ENCODE measurements at regions not wholly inside any gene's neighbourhood (a gene's known extent, or its start where the extent isn't known, plus 50 kb on each side); places are given as distances from the start of the nearest gene placed in this dataset.
A peak's percentile ranks its signal among the peaks of the same experiment; 100 is the strongest.

DNA sequence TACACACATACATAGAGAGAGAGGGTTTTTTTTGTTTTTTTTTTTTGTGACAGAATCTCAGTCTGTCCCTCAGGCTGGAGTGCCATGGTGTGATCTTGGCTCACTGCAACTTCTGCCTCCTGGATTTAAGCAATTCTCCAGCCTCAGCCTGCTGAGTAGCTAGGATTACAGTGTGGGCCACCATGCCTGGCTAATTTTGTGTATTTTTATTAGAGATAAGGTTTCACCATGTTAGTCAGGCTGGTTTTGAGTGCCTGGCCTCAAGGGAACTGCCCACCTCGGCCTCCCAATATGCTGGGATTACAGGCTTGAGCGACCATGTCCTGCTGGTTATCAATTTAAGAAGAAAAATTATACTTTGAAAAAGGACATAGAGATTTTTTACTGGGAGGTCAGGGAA is 710.6 kb downstream of the SLC6A15 start:
- Histone ChIP-seq H3K4me2 (ENCODE audit: insufficient read depth, low read length, poor library complexity, severe bottlenecking) (no peak overlapping the region), H3K27ac (replicated peaks; ENCODE audit: low read length) (no peak overlapping the region), H3K4me1 (ENCODE audit: control insufficient read depth in 2 of 2, insufficient read depth in 1 of 2, low read depth in 1 of 2, low read length in 2 of 2) (no peaks in the 10 kb centered on the region), H2AK5ac (ENCODE audit: low read depth, low read length) (no peak overlapping the region), H3K9me3 (replicated peaks in 1 of 2; ENCODE audit: control insufficient read depth in 2 of 2, insufficient read depth in 1 of 2, low read depth in 1 of 2, low read length in 2 of 2) (no peaks in the 10 kb centered on the region), H3K14ac (ENCODE audit: low read length) (no peak overlapping the region), H2BK15ac (ENCODE audit: low read length) (no peak overlapping the region), H2BK5ac (ENCODE audit: low read length) (no peak overlapping the region), H3K36me3 (replicated peaks in 1 of 2; ENCODE audit: control insufficient read depth in 2 of 2, insufficient read depth in 2 of 2, low read length in 2 of 2) (no peaks in the 10 kb centered on the region), H2BK12ac (ENCODE audit: low read length) (no peak overlapping the region), H4K8ac (ENCODE audit: low read depth, low read length) (no peak overlapping the region), H3K79me1 (ENCODE audit: low read depth, low read length) (no peaks in the 10 kb centered on the region), H3K23ac (ENCODE audit: low read depth, low read length, poor library complexity) (no peak overlapping the region), H3K4ac (ENCODE audit: low read length) (no peak overlapping the region), H3K9ac (ENCODE audit: low read depth, low read length, poor library complexity) (no peak overlapping the region), H2BK120ac (ENCODE audit: low read depth, low read length) (no peak overlapping the region), H4K91ac (ENCODE audit: low read depth, low read length, poor library complexity) (no peak overlapping the region), H3K18ac (ENCODE audit: low read length) (no peak overlapping the region), H3K27me3 (ENCODE audit: control insufficient read depth in 3 of 3, insufficient read depth in 3 of 3, low read depth in 1 of 3, low read length in 3 of 3) (no peaks in the 10 kb centered on the region), H2AFZ (ENCODE audit: low read length) (peak overlapping the region; percentile 40), H3K4me3 (ENCODE audit: low read length in 2 of 2) (no peak overlapping the region)
- WGBS, 2 donors (ENCODE audit: extremely low coverage in 2 of 2, insufficient read length in 2 of 2, insufficient replicate concordance in 1 of 2): no CpG with 5 or more reads among the region's 2 CpGs
- no peak for DNase-seq (ENCODE audit: low spot score)

DNA sequence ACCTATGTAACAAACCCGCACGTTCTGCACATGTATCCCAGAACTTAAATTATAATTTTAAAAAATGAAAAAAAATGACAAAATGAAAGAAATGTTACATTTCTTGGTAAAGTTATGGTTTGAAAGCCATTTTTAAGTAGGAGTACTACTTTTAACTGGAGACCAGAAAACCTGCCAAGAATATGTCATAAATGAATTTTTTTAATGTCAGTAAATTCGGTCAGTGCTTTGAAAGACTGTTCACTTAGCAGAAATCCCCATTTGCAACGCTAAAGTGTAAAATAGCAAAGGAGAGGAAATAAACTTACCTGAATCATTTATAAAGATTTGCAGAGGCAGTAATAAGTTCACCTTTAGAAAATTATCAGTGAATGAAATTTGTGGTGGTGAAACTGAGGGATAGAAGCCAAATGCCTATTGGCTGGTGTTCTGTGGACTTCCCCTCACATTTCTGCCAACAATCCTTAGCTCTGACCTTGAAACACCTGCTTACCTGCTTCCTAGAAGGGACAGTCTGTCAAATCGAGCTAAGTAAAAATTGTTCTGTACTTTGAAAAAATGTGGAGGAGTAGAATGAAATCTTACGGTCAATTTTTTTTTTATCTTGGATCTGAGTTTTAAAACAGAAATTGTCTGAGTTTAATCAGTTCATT is 714.2 kb downstream of the SLC6A15 start:
- H3K9me3 ChIP-seq (replicated peaks in 1 of 2; ENCODE audit: control insufficient read depth in 2 of 2, insufficient read depth in 1 of 2, low read depth in 1 of 2, low read length in 2 of 2): no peaks in the 10 kb centered on the region

DNA sequence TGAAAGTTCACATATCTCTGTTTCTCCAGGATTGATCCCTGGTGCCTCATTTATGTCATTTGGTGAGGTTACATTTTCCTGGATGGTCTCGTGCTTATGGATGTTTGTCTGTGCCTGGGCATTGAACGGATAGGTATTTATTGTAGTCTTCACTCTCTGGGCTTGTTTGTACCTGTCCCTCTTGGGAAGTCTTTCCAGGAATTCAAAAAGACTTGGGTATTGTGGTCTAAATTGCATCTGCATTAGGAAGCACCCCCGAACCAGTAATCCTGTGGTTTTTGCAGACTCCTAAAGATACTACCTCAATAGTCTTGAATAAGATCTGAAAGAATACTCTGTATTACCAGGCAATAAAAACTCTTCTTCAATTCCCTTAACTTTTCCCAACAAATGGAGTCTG is 720.8 kb downstream of the SLC6A15 start:
- Histone ChIP-seq H3K4me1 (ENCODE audit: control insufficient read depth in 2 of 2, insufficient read depth in 1 of 2, low read depth in 1 of 2, low read length in 2 of 2) (no peaks in the 10 kb centered on the region), H3K79me1 (ENCODE audit: low read depth, low read length) (no peaks in the 10 kb centered on the region), H3K18ac (ENCODE audit: low read length) (no peak overlapping the region), H3K23ac (ENCODE audit: low read depth, low read length, poor library complexity) (no peak overlapping the region), H3K4me2 (ENCODE audit: insufficient read depth, low read length, poor library complexity, severe bottlenecking) (no peak overlapping the region), H3K27me3 (ENCODE audit: control insufficient read depth in 3 of 3, insufficient read depth in 3 of 3, low read depth in 1 of 3, low read length in 3 of 3) (no peaks in the 10 kb centered on the region), H3K4me3 (ENCODE audit: low read length in 2 of 2) (no peak overlapping the region), H3K4ac (ENCODE audit: low read length) (no peak overlapping the region), H3K27ac (replicated peaks; ENCODE audit: low read length) (no peak overlapping the region), H4K8ac (ENCODE audit: low read depth, low read length) (no peak overlapping the region), H2BK5ac (ENCODE audit: low read length) (no peak overlapping the region), H2BK120ac (ENCODE audit: low read depth, low read length) (no peak overlapping the region), H3K9ac (ENCODE audit: low read depth, low read length, poor library complexity) (no peak overlapping the region), H2AK5ac (ENCODE audit: low read depth, low read length) (no peak overlapping the region), H2BK12ac (ENCODE audit: low read length) (no peak overlapping the region), H3K9me3 (replicated peaks in 1 of 2; ENCODE audit: control insufficient read depth in 2 of 2, insufficient read depth in 1 of 2, low read depth in 1 of 2, low read length in 2 of 2) (no peaks in the 10 kb centered on the region), H2BK15ac (ENCODE audit: low read length) (no peak overlapping the region), H3K14ac (ENCODE audit: low read length) (no peak overlapping the region), H2AFZ (ENCODE audit: low read length) (no peak overlapping the region), H4K91ac (ENCODE audit: low read depth, low read length, poor library complexity) (no peak overlapping the region), H3K36me3 (replicated peaks in 1 of 2; ENCODE audit: control insufficient read depth in 2 of 2, insufficient read depth in 2 of 2, low read length in 2 of 2) (no peaks in the 10 kb centered on the region)
- DNase-seq (ENCODE audit: low spot score): no peak
- no CpG with 5 or more reads among the region's 3 CpGs for WGBS, 2 donors (ENCODE audit: extremely low coverage in 2 of 2, insufficient read length in 2 of 2, insufficient replicate concordance in 1 of 2)

More for the DNA sequence above, 714.2 kb downstream of the SLC6A15 start:
- Histone ChIP-seq H3K4me1 (ENCODE audit: control insufficient read depth in 2 of 2, insufficient read depth in 1 of 2, low read depth in 1 of 2, low read length in 2 of 2) (no peaks in the 10 kb centered on the region), H3K4ac (ENCODE audit: low read length) (no peak overlapping the region), H2AK5ac (ENCODE audit: low read depth, low read length) (no peak overlapping the region), H4K8ac (ENCODE audit: low read depth, low read length) (no peak overlapping the region), H2BK5ac (ENCODE audit: low read length) (no peak overlapping the region), H3K4me3 (ENCODE audit: low read length in 2 of 2) (no peak overlapping the region), H3K4me2 (ENCODE audit: insufficient read depth, low read length, poor library complexity, severe bottlenecking) (no peak overlapping the region), H3K27me3 (ENCODE audit: control insufficient read depth in 3 of 3, insufficient read depth in 3 of 3, low read depth in 1 of 3, low read length in 3 of 3) (no peaks in the 10 kb centered on the region), H2AFZ (ENCODE audit: low read length) (no peak overlapping the region), H3K14ac (ENCODE audit: low read length) (no peak overlapping the region), H3K18ac (ENCODE audit: low read length) (no peak overlapping the region), H2BK12ac (ENCODE audit: low read length) (no peak overlapping the region), H3K23ac (ENCODE audit: low read depth, low read length, poor library complexity) (no peak overlapping the region), H3K9ac (ENCODE audit: low read depth, low read length, poor library complexity) (no peak overlapping the region), H3K27ac (replicated peaks; ENCODE audit: low read length) (no peak overlapping the region), H3K79me1 (ENCODE audit: low read depth, low read length) (no peaks in the 10 kb centered on the region), H2BK120ac (ENCODE audit: low read depth, low read length) (no peak overlapping the region), H2BK15ac (ENCODE audit: low read length) (no peak overlapping the region), H4K91ac (ENCODE audit: low read depth, low read length, poor library complexity) (no peak overlapping the region), H3K36me3 (replicated peaks in 1 of 2; ENCODE audit: control insufficient read depth in 2 of 2, insufficient read depth in 2 of 2, low read length in 2 of 2) (no peaks in the 10 kb centered on the region)
- DNase-seq (ENCODE audit: low spot score): no peak
- no CpG with 5 or more reads among the region's 6 CpGs for WGBS, 2 donors (ENCODE audit: extremely low coverage in 2 of 2, insufficient read length in 2 of 2, insufficient replicate concordance in 1 of 2)

DNA sequence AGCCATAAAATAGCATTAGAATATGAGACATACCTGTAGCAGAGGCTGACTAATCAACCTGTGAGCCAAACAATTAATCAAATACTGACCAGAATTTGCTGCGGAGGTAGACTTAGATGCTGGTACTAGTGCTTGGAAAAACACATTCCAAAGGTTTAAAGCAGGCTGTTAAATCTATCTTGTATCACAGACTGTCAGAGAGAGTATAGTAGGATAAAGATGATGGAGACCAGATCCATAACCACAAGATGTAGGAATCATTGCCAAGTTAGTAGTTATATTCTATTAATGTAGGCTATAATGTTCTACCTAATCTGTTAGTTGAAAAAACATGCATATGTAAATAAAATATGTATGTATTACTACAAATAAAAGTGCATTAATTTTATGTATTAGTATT is 726.2 kb downstream of the SLC6A15 start:
- Histone ChIP-seq H2BK15ac (ENCODE audit: low read length) (no peak overlapping the region), H3K9ac (ENCODE audit: low read depth, low read length, poor library complexity) (no peak overlapping the region), H2AFZ (ENCODE audit: low read length) (no peak overlapping the region), H3K4me3 (ENCODE audit: low read length in 2 of 2) (no peak overlapping the region), H3K79me1 (ENCODE audit: low read depth, low read length) (no peaks in the 10 kb centered on the region), H3K27ac (replicated peaks; ENCODE audit: low read length) (no peak overlapping the region), H4K91ac (ENCODE audit: low read depth, low read length, poor library complexity) (no peak overlapping the region), H3K9me3 (replicated peaks in 1 of 2; ENCODE audit: control insufficient read depth in 2 of 2, insufficient read depth in 1 of 2, low read depth in 1 of 2, low read length in 2 of 2) (no peaks in the 10 kb centered on the region), H2BK120ac (ENCODE audit: low read depth, low read length) (no peak overlapping the region), H3K36me3 (replicated peaks in 1 of 2; ENCODE audit: control insufficient read depth in 2 of 2, insufficient read depth in 2 of 2, low read length in 2 of 2) (no peaks in the 10 kb centered on the region), H2AK5ac (ENCODE audit: low read depth, low read length) (no peak overlapping the region), H3K4me2 (ENCODE audit: insufficient read depth, low read length, poor library complexity, severe bottlenecking) (no peak overlapping the region), H2BK5ac (ENCODE audit: low read length) (no peak overlapping the region), H3K23ac (ENCODE audit: low read depth, low read length, poor library complexity) (no peak overlapping the region), H3K18ac (ENCODE audit: low read length) (no peak overlapping the region), H2BK12ac (ENCODE audit: low read length) (no peak overlapping the region), H3K27me3 (ENCODE audit: control insufficient read depth in 3 of 3, insufficient read depth in 3 of 3, low read depth in 1 of 3, low read length in 3 of 3) (no peaks in the 10 kb centered on the region), H3K4ac (ENCODE audit: low read length) (no peak overlapping the region), H3K4me1 (ENCODE audit: control insufficient read depth in 2 of 2, insufficient read depth in 1 of 2, low read depth in 1 of 2, low read length in 2 of 2) (no peaks in the 10 kb centered on the region), H4K8ac (ENCODE audit: low read depth, low read length) (no peak overlapping the region), H3K14ac (ENCODE audit: low read length) (no peak overlapping the region)
- no CpG with 5 or more reads among the region's 1 CpG for WGBS, 2 donors (ENCODE audit: extremely low coverage in 2 of 2, insufficient read length in 2 of 2, insufficient replicate concordance in 1 of 2)
- DNase-seq (ENCODE audit: low spot score): no peak

All from neuronal stem cell (in vitro differentiated cells).